K562 (cell line): ENCODE measurements at regions not wholly inside any gene's neighbourhood (a gene's known extent, or its start where the extent isn't known, plus 50 kb on each side); places are given as distances from the start of the nearest gene placed in this dataset.

ENCODE experiments used
- ATAC-seq: fragments of 200-7000 bp; cut with Tn5 transposase; 3 replicates; pipeline ENCODE4 v1.9.1; 2020; ENCODE audit warnings: moderate library complexity
- BruUV-seq: library from RNA; stranded (reverse); fragments of 400-500 nt; replicated peaks from 2 replicates; lab custom pipeline; 2021; lab: Mats Ljungman, UMichigan
- CTCF ChIA-PET: fragments of 300-600 bp; formaldehyde crosslinking; extraction: SDS; loops from one replicate; lab custom pipeline; 2021; ENCODE audit warnings: low intra/inter-chr PET ratio; lab: Yijun Ruan, JAX
- POLR2A ChIA-PET: fragments of 300-600, 350-650 bp; sonication (Branson Sonifier 250); formaldehyde crosslinking; extraction: SDS; loops from one replicate; lab custom pipeline; 2021; ENCODE audit warnings: antibody characterized with exemption, inconsistent platforms; lab: Yijun Ruan, JAX
- DNase-seq, 4 experiments: peaks; one replicate each; pipeline versions ENCODE4 v3.0.0 to v3.0.0-alpha.2; 2011 to 2018; ENCODE audit warnings: low spot score in 3 of 4, mixed read lengths in 3 of 4; ENCODE audit errors: extremely low read depth in 1 of 4
- FAIRE-seq: peaks from 2 replicates; lab custom pipeline; 2011; peaks lifted over from hg19 to GRCh38; lab: Jason Lieb, UNC
- H2AFZ ChIP-seq: 2 replicates; pipeline ENCODE4 v1.6.0; 2011; ENCODE audit warnings: low read depth, low read length, control low read depth, inconsistent platforms
- H3K27ac ChIP-seq: fragments of 200-600 bp; 3 replicates; pipeline ENCODE4 v1.8.0; 2011; ENCODE audit warnings: low read depth, mild to moderate bottlenecking, control low read depth, inconsistent platforms, low read length, moderate library complexity, mixed read lengths; ENCODE audit errors: extremely low read depth
- H3K27me3 ChIP-seq, 2 experiments: fragments of 300-600 bp in 1 of 2; 2 replicates in 1 of 2; 3 replicates in 1 of 2; pipeline versions ENCODE4 v1.6.0 to v1.8.0; 2011; ENCODE audit warnings: inconsistent platforms in 2 of 2, low read length in 2 of 2, mild to moderate bottlenecking in 1 of 2, mixed read lengths in 1 of 2, moderate library complexity in 1 of 2; ENCODE audit not compliant: control insufficient read depth in 2 of 2, insufficient read depth in 2 of 2
- H3K36me3 ChIP-seq: fragments of 300-600 bp; 3 replicates; pipeline ENCODE4 v1.8.0; 2011; ENCODE audit warnings: mild to moderate bottlenecking, low read length, inconsistent platforms; ENCODE audit not compliant: control insufficient read depth, insufficient read depth
- H3K4me1 ChIP-seq, 2 experiments: fragments of 200-600 bp in 1 of 2; replicated peaks in 1 of 2; 2 replicates in 1 of 2; 3 replicates in 1 of 2; pipeline versions ENCODE4 v1.5.1 to v1.8.0; 2011; ENCODE audit warnings: inconsistent platforms in 2 of 2, low read length in 2 of 2, mild to moderate bottlenecking in 1 of 2, mixed read lengths in 1 of 2, moderate library complexity in 1 of 2; ENCODE audit not compliant: control insufficient read depth in 2 of 2, insufficient read depth in 2 of 2
- H3K4me2 ChIP-seq: 2 replicates; pipeline ENCODE4 v1.6.1; 2011; ENCODE audit warnings: low read length, control low read depth, inconsistent platforms, mixed read lengths; ENCODE audit not compliant: insufficient read depth
- H3K4me3 ChIP-seq: fragments of 200-600 bp; sonication (generic), shearing (Covaris generic); 2 replicates; pipeline ENCODE4 v1.5.1; 2016; ENCODE audit warnings: control low read depth, inconsistent platforms
- H3K79me2 ChIP-seq: fragments of 200-600 bp; 3 replicates; pipeline ENCODE4 v1.8.0; 2011; ENCODE audit warnings: low read length, inconsistent platforms; ENCODE audit not compliant: control insufficient read depth, insufficient read depth
- H3K9ac ChIP-seq, 2 experiments: 2 replicates each; pipeline versions ENCODE4 v1.6.0 to v1.6.1; 2011; ENCODE audit warnings: low read depth in 2 of 2, low read length in 2 of 2, control low read depth in 1 of 2, inconsistent platforms in 1 of 2, mild to moderate bottlenecking in 1 of 2, mixed read lengths in 1 of 2; ENCODE audit not compliant: insufficient read depth in 1 of 2
- H3K9me1 ChIP-seq: one replicate; pipeline ENCODE4 v1.6.0; 2011; ENCODE audit warnings: inconsistent platforms, mild to moderate bottlenecking, low read length, moderate library complexity; ENCODE audit not compliant: control insufficient read depth, insufficient read depth
- H3K9me3 ChIP-seq: replicated peaks from 2 replicates; pipeline ENCODE4 v1.5.1; 2011; ENCODE audit warnings: low read depth, low read length, inconsistent platforms; ENCODE audit not compliant: control insufficient read depth, insufficient read depth
- H4K20me1 ChIP-seq: replicated peaks from 2 replicates; pipeline ENCODE4 v1.6.1; 2011; ENCODE audit warnings: low read length, inconsistent platforms, mixed read lengths; ENCODE audit not compliant: control insufficient read depth, insufficient read depth
- E2F1 ChIP-seq: sonication (generic); formaldehyde crosslinking; IDR thresholded peaks from 2 replicates; pipeline ENCODE4 v1.8.1; 2023; ENCODE audit warnings: mild to moderate bottlenecking, missing genetic modification reagents, moderate library complexity
- E2F5 ChIP-seq: sonication (generic); formaldehyde crosslinking; IDR thresholded peaks from 2 replicates; pipeline ENCODE4 v1.8.0; 2022; ENCODE audit warnings: mild to moderate bottlenecking, missing genetic modification reagents
- GTF2A2 ChIP-seq: IDR thresholded peaks from 2 replicates; pipeline ENCODE4 v1.6.1; 2016; ENCODE audit warnings: mild to moderate bottlenecking, missing genetic modification characterization, missing compliant biosample characterization
- HDAC1 ChIP-seq, 2 experiments: fragments of 450-650 bp; IDR thresholded peaks; 2 replicates each; pipeline ENCODE4 v1.6.1; 2016 to 2017; ENCODE audit warnings: inconsistent platforms in 1 of 2, mild to moderate bottlenecking in 1 of 2, moderate library complexity in 1 of 2
- HDAC6 ChIP-seq: IDR thresholded peaks from 2 replicates; pipeline ENCODE4 v1.6.1; 2012; ENCODE audit warnings: low read depth, mild to moderate bottlenecking, control low read depth, inconsistent platforms, low read length, moderate library complexity
- IRF2 ChIP-seq: sonication (generic); formaldehyde crosslinking; IDR thresholded peaks from 2 replicates; pipeline ENCODE4 v1.8.1; 2022; ENCODE audit warnings: mild to moderate bottlenecking, missing genetic modification reagents
- MEF2A ChIP-seq: IDR thresholded peaks from 2 replicates; pipeline ENCODE4 v1.6.1; 2011; ENCODE audit warnings: low read depth, mild to moderate bottlenecking, low read length, moderate library complexity; ENCODE audit not compliant: control insufficient read depth
- NR4A1 ChIP-seq, 2 experiments: fragments of 250-450 bp in 1 of 2; fragments of 450-650 bp in 1 of 2; sonication (Bioruptor Pico) in 1 of 2; IDR thresholded peaks; 2 replicates each; pipeline versions ENCODE4 v1.4.0 to v1.6.1; 2016 to 2020; ENCODE audit warnings: mild to moderate bottlenecking in 2 of 2, missing compliant biosample characterization in 1 of 2, missing genetic modification characterization in 1 of 2, moderate library complexity in 1 of 2
- NRF1 ChIP-seq, 2 experiments: fragments of 450-650 bp; IDR thresholded peaks in 1 of 2; conservative IDR thresholded peaks in 1 of 2; 2 replicates each; pipeline ENCODE4 v1.6.1; 2014; ENCODE audit warnings: mild to moderate bottlenecking in 2 of 2
- SFPQ ChIP-seq: fragments of 200-400 bp; formaldehyde crosslinking; IDR thresholded peaks from 2 replicates; pipeline ENCODE4 v1.6.1; 2017; ENCODE audit warnings: mild to moderate bottlenecking, low read depth, low read length, moderate library complexity
- THAP12 ChIP-seq: fragments of 250-450 bp; sonication (Bioruptor Pico); IDR thresholded peaks from 2 replicates; pipeline ENCODE4 v1.9.0; 2021; ENCODE audit warnings: mild to moderate bottlenecking, inconsistent platforms
- ZNF232 ChIP-seq: sonication (generic); formaldehyde crosslinking; IDR thresholded peaks from 2 replicates; pipeline ENCODE4 v1.8.0; 2022; ENCODE audit warnings: mild to moderate bottlenecking, missing genetic modification reagents
- ZNF253 ChIP-seq: fragments of 250-450 bp; sonication (Bioruptor Pico); conservative IDR thresholded peaks from 2 replicates; pipeline ENCODE4 v1.6.1; 2021; ENCODE audit warnings: mild to moderate bottlenecking
- ZNF57 ChIP-seq: fragments of 450-650 bp; formaldehyde crosslinking; IDR thresholded peaks from 2 replicates; pipeline ENCODE4 v1.4.0; 2020; ENCODE audit warnings: mild to moderate bottlenecking, moderate library complexity
- WGBS: fragments of 100-300 bp; shearing (Covaris generic); methylation state at CpG from one replicate; pipeline ENCODE4 v1.1.6; 2016; ENCODE audit warnings: low coverage, mixed read lengths; ENCODE audit not compliant: insufficient coverage; ENCODE audit errors: missing lambda C conversion rate; 5-methylcytosine and 5-hydroxymethylcytosine counted together
- in situ Hi-C: fragments of 300-500 bp; cut with MboI; formaldehyde crosslinking; loops from 4 replicates; pipeline ENCODE4 v1.15.0; 2018; ENCODE audit warnings: inconsistent platforms, mixed read lengths
- intact Hi-C: fragments of 100-400 bp; cut with micrococcal nuclease; formaldehyde crosslinking; loops from 2 replicates; pipeline ENCODE4 v1.14.2; 2022
- TF ChIP-seq, protein P1 (sequence below): sonication (generic); formaldehyde crosslinking; IDR thresholded peaks from 2 replicates; pipeline ENCODE4 v1.8.1; 2023; ENCODE audit warnings: mild to moderate bottlenecking, missing genetic modification reagents

GRCh38 chr2:201536046-201536445 lies 84.5 kb downstream of the STRADB start:
- Histone ChIP-seq H3K4me3 (no peak overlapping the region), H3K4me1 (no peaks in the 10 kb centered on the region), H3K27me3 (no peaks in the 10 kb centered on the region), H2AFZ (no peak overlapping the region), H3K4me2 (no peak overlapping the region), H3K9me3 (no peaks in the 10 kb centered on the region), H3K9me1 (no peaks in the 10 kb centered on the region), H3K36me3 (no peaks in the 10 kb centered on the region), H3K79me2 (no peaks in the 10 kb centered on the region), H4K20me1 (no peaks in the 10 kb centered on the region), H3K9ac (no peak overlapping the region), H3K27ac (no peak overlapping the region)
- FAIRE-seq (no peak), ATAC-seq (no peak), DNase-seq (no peak)
- CTCF ChIA-PET = no interaction called here
- 15% methylated on average over 2 of the region's 2 CpGs for WGBS
- intact Hi-C loops (no loop called here), in situ Hi-C loops (no loop called here)
- BruUV-seq = no TSS peak
- POLR2A ChIA-PET = no interaction called here
- TF ChIP-seq HDAC6 = no peak
- no peak for TF ChIP-seq ZNF57 (CRISPR knock-in tag)
- TF ChIP-seq SFPQ = no peak
- TF ChIP-seq HDAC1 (IDR thresholded peaks at IDR 0.05) = no peak
- no peak for TF ChIP-seq GTF2A2 (tag)
- TF ChIP-seq, protein P1, sequence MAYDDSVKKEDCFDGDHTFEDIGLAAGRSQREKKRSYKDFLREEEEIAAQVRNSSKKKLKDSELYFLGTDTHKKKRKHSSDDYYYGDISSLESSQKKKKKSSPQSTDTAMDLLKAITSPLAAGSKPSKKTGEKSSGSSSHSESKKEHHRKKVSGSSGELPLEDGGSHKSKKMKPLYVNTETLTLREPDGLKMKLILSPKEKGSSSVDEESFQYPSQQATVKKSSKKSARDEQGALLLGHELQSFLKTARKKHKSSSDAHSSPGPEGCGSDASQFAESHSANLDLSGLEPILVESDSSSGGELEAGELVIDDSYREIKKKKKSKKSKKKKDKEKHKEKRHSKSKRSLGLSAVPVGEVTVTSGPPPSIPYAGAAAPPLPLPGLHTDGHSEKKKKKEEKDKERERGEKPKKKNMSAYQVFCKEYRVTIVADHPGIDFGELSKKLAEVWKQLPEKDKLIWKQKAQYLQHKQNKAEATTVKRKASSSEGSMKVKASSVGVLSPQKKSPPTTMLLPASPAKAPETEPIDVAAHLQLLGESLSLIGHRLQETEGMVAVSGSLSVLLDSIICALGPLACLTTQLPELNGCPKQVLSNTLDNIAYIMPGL = no peak
- no peak for TF ChIP-seq MEF2A
- TF ChIP-seq NRF1 (conservative IDR thresholded peaks at IDR 0.05 in 1 of 2, IDR thresholded peaks at IDR 0.05 in 1 of 2) = no peak
- no peak for TF ChIP-seq ZNF232 (CRISPR knock-in tag)
- TF ChIP-seq ZNF253 (CRISPR knock-in tag) = no peak
- no peak for TF ChIP-seq THAP12 (CRISPR knock-in tag)
- no peak for TF ChIP-seq NR4A1 (CRISPR knock-in tag; IDR thresholded peaks at IDR 0.05)
- TF ChIP-seq NR4A1 (tag; IDR thresholded peaks at IDR 0.05) = no peak
- no peak for TF ChIP-seq IRF2
- no peak for TF ChIP-seq E2F1 (CRISPR knock-in tag)
- no peak for TF ChIP-seq E2F5
